NCI-H774 (cell line): ENCODE measurements at regions not wholly inside any gene's neighbourhood (a gene's known extent, or its start where the extent isn't known, plus 50 kb on each side); places are given as distances from the start of the nearest gene placed in this dataset.

ENCODE experiments used
- DNase-seq: peaks from one replicate; lab custom pipeline; 2025; lab: John Stamatoyannopoulos, UW

GRCh38 chr9:108185613-108186012 is 670.2 kb downstream of the ACTL7B start:
- DNase-seq, result no peak

GRCh38 chr9:108184941-108185340 is 670.8 kb downstream of the ACTL7B start:
- DNase-seq, result no peak

GRCh38 chr9:108184009-108184408 is 671.8 kb downstream of the ACTL7B start:
- DNase-seq, result no peak

GRCh38 chr9:108182950-108183381 is 672.8 kb downstream of the ACTL7B start:
- no peak for DNase-seq

GRCh38 chr9:108182270-108182669 is 673.5 kb downstream of the ACTL7B start:
- DNase-seq, result no peak

GRCh38 chr9:108181441-108181840 is 674.3 kb downstream of the ACTL7B start:
- DNase-seq, result no peak

GRCh38 chr9:108180541-108180940 is 675.2 kb downstream of the ACTL7B start:
- no peak for DNase-seq

- DNase-seq, result no peak
Observed at GRCh38 chr9:108178318-108178717, 677.5 kb downstream of the ACTL7B start.

- no peak for DNase-seq
Observed at GRCh38 chr9:108168236-108168850, 678.8 kb upstream of the KLF4 start.

- DNase-seq, result no peak
Observed at GRCh38 chr9:108167136-108167900, 677.7 kb upstream of the KLF4 start.

- no peak for DNase-seq
Observed at GRCh38 chr9:108166519-108166918, 677.0 kb upstream of the KLF4 start.

GRCh38 chr9:108163321-108164005 is 673.9 kb upstream of the KLF4 start:
- DNase-seq, result no peak

GRCh38 chr9:108162664-108163063 is 673.1 kb upstream of the KLF4 start:
- no peak for DNase-seq

- DNase-seq, result no peak
Observed at GRCh38 chr9:108161503-108161902, 671.9 kb upstream of the KLF4 start.

GRCh38 chr9:108160706-108161355 is 671.3 kb upstream of the KLF4 start:
- DNase-seq, result no peak

- DNase-seq, result no peak
Observed at GRCh38 chr9:108160039-108160438, 670.5 kb upstream of the KLF4 start.

- DNase-seq, result no peak
Observed at GRCh38 chr9:108158236-108158995, 668.8 kb upstream of the KLF4 start.

- DNase-seq, result no peak
Observed at GRCh38 chr9:108156270-108156998, 666.9 kb upstream of the KLF4 start.

GRCh38 chr9:108153416-108153815 is 663.8 kb upstream of the KLF4 start:
- no peak for DNase-seq

- DNase-seq, result no peak
Observed at GRCh38 chr9:108150736-108151586, 661.4 kb upstream of the KLF4 start.
